ENCODE measurements at regions not wholly inside any gene's neighbourhood (a gene's known extent, or its start where the extent isn't known, plus 50 kb on each side); places are given as distances from the start of the nearest gene placed in this dataset.
"Not testable (repeated sequence)": the region's sequence is repeated elsewhere in the genome, so short reads cannot be mapped to it uniquely, and the experiment has no call there.

GRCh38 chr6:167550941-167551627 lies 226.2 kb downstream of the TTLL2 start:
- in situ Hi-C loops (cut with MboI; ENCODE audit: low pct_unique_long_range_greater_than_20kb, low sequenced_read_pairs), result no loop called here
- no peak for DNase-seq

- in situ Hi-C loops (cut with MboI; ENCODE audit: low pct_unique_long_range_greater_than_20kb, low sequenced_read_pairs), result no loop called here
- no peak for DNase-seq
Measured at GRCh38 chr6:167551628-167552257, 226.9 kb downstream of the TTLL2 start.

- DNase-seq, result no peak
- in situ Hi-C loops (cut with MboI; ENCODE audit: low pct_unique_long_range_greater_than_20kb, low sequenced_read_pairs), result no loop called here
Measured at GRCh38 chr6:167552258-167552630, 227.4 kb downstream of the TTLL2 start.

DNA sequence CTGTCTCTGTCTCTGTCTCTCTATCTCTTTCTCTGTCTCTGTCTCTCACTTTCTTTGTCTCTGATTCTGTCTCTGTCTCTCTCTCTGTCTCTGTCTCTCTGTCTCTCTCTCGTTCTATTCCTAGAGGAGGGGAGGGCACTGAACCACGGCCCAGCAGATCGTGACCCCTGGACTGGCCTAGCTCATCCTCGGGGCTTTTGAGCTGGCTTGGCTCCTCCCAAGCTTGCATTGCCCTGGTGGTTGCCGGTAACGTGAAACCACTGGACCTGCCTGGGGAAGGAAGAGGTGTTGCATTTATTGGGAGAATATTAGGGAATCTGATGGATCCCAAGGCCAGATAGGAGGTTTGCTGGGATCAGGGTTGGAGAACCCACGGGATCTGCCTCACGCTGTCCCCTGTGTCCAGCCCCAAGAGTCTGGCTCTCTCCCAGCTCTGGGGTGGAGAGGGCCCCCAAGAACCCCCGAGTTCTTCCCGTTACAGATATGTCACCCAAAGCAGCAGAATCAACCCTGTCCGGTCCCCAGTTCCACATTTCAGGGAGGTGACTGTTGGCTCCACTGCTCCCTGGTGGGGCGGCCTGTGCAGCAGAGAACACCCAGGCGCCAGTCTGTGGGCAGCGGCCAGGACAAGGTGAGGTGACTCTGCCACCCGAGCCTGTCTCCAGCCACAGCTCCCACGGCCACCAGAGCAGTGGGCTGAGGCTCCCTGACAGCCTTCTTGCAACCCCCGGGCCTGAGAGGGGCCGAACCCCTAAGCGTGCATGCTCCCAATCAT lies 228.3 kb downstream of the TTLL2 start:
- DNase-seq, result no peak
- in situ Hi-C loops (cut with MboI; ENCODE audit: low pct_unique_long_range_greater_than_20kb, low sequenced_read_pairs), result no loop called here

DNA sequence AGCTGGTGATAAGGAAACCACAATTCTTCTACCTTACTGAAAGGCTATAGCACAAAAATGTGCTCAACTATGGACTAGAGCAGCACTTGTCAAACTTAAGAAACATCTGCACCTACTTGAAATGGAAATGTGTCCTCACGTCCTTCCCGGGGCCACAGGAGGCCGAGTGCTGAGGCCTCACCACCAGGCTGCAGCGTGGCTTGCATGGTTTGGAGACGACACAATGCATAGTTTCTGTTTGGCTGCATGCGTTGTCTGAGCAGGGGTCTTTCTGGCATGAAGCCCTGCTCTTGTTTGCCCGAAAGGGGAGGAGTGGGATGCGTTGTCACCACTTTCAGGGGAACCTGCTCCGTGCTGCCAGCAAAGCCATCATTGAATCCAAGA lies 228.8 kb downstream of the TTLL2 start:
- DNase-seq, result no peak
- in situ Hi-C loops (cut with MboI; ENCODE audit: low pct_unique_long_range_greater_than_20kb, low sequenced_read_pairs), result no loop called here

DNA sequence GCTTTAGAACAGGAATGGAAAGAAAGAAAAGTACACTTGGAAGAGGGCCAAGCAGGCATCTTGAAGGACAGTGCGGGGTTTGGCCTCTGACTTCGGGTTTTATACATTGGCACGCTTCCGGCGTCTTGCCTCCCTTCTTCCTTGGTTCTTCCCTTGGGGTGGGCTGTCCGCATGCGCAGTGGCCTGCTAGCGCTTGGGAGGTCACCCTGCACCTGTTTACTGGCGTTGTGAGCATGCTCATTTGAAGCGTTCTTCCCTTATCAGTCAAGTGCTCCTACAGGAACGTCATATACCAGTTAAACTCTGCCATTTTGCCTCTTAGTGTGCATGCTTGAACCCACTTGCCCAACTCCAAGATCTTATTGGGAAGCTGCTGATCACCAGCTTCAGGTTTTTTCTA lies 230.0 kb downstream of the TTLL2 start:
- DNase-seq, result no peak
- in situ Hi-C loops (cut with MboI; ENCODE audit: low pct_unique_long_range_greater_than_20kb, low sequenced_read_pairs), result no loop called here

DNA sequence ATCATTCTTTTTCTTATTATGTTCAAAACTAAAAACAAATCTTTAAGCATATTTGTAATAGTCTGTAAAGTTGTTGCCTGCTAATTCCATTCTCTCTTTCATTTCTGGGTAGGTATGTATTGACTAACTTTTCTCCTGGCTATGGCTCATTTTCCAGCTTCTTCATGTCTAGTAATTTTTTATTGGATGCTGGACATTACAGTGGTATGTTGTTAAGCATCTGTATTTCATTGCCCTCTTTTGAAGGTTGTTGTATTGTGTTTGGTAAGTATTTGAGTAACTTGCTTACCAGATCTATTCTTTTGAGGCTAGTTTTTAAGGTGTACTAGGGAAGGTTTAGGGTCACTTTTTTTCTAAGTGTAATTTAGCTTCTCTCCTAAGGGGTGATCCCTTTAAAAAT lies 230.9 kb downstream of the TTLL2 start:
- DNase-seq, result no peak
- in situ Hi-C loops (cut with MboI; ENCODE audit: low pct_unique_long_range_greater_than_20kb, low sequenced_read_pairs), result no loop called here

- in situ Hi-C loops (cut with MboI; ENCODE audit: low pct_unique_long_range_greater_than_20kb, low sequenced_read_pairs), result no loop called here
- DNase-seq, result no peak
Measured at GRCh38 chr6:167557675-167558074, 232.8 kb downstream of the TTLL2 start.

DNA sequence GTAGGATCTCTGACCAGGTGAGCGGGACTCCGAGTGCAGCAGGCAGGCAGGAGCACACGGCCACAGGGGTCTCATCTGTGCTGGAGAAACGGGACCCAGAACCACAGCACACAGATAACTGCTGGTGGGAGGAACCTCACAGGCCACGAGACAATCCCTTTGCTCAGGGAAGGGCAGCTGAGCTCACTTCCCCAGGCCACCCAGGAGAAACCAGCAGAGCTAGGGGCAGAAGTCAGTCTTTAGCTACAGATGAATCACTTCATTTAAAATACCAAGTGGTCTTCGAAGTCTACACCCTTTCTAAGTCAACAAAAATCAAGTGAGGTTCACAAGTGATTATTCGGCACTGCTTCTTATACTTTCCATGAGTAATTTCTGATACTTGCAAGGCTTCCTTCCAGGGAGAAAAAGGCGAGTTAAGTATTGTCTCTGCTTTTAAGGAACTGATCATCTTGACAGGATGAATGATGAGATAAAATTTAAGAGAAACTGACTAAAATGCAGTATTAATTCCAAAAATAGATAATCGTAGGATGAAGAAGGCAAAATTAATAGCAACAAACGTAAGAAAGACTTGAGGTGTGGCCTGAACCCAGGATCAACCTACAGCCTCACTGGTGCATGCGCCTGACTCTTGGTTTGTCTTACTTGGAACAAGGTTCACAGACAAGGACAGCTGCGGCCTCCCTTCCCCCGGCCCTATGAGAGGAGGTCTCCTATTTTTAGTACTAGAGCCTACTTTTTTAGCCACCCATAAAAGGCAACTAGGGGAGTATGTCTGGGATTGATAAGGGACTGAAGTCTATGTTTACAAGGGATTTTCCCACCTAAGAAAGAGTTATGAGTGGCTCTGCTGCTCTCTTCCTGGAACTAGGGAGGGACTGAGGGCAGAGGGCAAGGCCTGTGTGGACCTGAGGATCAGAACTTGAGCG lies 233.6 kb downstream of the TTLL2 start:
- in situ Hi-C loops (cut with MboI; ENCODE audit: low pct_unique_long_range_greater_than_20kb, low sequenced_read_pairs), result no loop called here
- DNase-seq, result no peak

GRCh38 chr6:167559675-167560479 lies 235.0 kb downstream of the TTLL2 start:
- in situ Hi-C loops (cut with MboI; ENCODE audit: low pct_unique_long_range_greater_than_20kb, low sequenced_read_pairs), result no loop called here
- no peak for DNase-seq

DNA sequence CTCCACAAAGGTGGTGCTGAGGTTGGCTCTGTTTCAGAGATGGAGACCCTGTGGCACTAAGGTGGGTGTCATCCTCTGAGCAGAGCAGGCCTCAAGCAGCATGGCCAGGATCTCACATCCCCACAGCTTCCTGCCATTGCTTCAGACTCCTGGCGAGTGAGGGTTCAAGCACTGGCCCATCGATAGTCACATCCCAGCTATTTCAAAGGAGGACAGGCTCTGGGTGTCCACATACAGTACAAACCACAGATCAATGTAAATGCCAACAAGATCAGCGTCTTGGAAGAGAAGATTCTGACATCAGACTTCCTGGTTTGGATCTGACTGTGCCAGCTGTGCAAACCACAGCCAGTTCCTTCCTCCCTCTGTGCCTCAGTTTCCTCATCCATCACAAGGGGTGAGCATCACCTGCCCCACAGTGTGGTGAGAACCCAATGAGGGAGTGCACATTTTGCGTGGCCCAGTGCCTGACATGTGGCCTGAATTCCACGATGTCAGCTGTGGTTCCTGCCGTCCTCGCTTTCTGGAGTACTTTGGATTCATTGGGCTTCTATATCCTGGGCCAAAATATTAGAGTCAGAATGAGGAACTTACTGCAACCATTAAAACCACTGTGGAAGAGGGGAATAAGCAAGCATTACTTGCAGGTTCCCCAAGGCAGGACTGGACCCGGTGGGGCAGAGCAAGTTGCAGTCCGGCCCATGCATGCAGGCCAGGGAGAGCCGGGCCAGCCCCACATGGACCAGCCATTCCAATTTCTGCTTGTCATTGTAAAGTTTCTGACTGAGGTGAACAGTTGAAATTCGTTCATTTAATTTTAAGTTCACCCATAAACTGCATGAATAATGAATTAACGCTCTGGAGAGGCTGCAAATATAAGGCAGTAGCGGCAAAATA lies 236.0 kb downstream of the TTLL2 start:
- in situ Hi-C loops (cut with MboI; ENCODE audit: low pct_unique_long_range_greater_than_20kb, low sequenced_read_pairs), result no loop called here
- no peak for DNase-seq

- in situ Hi-C loops (cut with MboI; ENCODE audit: low pct_unique_long_range_greater_than_20kb, low sequenced_read_pairs); DNase-seq: not testable (repeated sequence)
Measured at GRCh38 chr6:167562862-167563261, 238.0 kb downstream of the TTLL2 start.

GRCh38 chr6:167564416-167565250 lies 239.7 kb downstream of the TTLL2 start:
- no peak for DNase-seq
- in situ Hi-C loops (cut with MboI; ENCODE audit: low pct_unique_long_range_greater_than_20kb, low sequenced_read_pairs), result no loop called here

DNA sequence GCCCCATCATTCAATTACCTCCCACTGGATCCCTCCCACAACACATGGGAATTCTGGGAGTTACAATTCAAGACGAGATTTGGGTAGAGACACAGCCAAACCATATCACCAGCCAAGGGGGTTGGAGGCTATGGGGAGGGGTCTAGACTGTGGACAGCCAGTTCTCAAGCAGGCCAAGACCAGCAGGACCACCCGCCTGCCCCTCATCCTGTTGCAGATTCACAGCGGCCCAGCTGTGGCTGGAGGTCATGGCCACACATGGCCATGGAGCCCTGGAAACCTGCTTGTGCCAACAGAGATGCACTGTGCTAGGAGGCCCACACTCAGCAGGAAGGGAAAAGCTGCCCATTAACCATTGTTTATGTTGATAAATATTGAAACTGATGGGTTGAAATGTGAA lies 240.5 kb downstream of the TTLL2 start:
- in situ Hi-C loops (cut with MboI; ENCODE audit: low pct_unique_long_range_greater_than_20kb, low sequenced_read_pairs), result no loop called here
- DNase-seq, result no peak

DNA sequence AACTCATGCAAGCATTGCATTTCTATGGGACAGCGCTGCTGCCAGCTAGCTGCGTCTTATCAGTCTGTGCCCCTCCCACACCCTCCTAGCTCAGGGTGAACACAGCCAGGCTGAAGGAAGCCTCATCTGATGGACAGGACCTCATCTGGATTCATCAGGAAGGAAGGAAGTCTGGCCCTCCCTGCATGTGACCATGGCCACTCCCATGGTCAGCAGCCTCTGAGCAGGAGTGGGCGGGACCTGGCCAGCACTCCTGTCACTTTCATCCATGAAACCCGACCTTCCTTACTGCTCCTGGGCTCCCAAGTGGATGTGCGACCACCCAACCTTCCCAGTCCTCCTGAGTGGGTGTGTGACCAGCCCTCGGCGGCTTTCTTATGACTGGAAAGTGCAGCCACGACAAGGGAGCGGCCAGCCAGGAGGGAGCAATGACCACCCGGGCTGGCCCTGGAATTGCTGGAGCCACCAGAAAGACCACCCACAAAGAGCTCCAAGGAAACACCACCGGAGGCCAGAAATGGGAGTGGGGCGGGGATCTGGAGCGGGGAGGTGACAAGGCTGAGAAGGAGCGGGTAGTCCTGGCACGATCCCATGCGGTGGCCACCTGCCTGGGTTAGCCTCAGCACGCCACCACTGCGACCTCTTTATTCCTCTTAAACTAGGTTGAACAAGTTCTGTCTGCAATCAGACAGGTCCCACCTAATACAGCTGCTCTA lies 241.2 kb downstream of the TTLL2 start:
- DNase-seq, result no peak
- in situ Hi-C loops (cut with MboI; ENCODE audit: low pct_unique_long_range_greater_than_20kb, low sequenced_read_pairs), result no loop called here

- no peak for DNase-seq
- in situ Hi-C loops (cut with MboI; ENCODE audit: low pct_unique_long_range_greater_than_20kb, low sequenced_read_pairs), result no loop called here
Measured at GRCh38 chr6:167566711-167567141, 241.8 kb downstream of the TTLL2 start.

All from KBM-7 (cell line).